GM23338 (cell line): ENCODE measurements at regions not wholly inside any gene's neighbourhood (a gene's known extent, or its start where the extent isn't known, plus 50 kb on each side); places are given as distances from the start of the nearest gene placed in this dataset.

Source experiments
- ATAC-seq: fragments of 200-7000 bp; cut with Tn5 transposase; 3 replicates; pipeline ENCODE4 v1.9.1; 2020
- DNase-seq: peaks from one replicate; pipeline ENCODE4 v3.0.0-alpha.2; 2015; ENCODE audit warnings: low spot score
- H2AFZ ChIP-seq: fragments of 200-600 bp; sonication (generic); 2 replicates; pipeline ENCODE4 v1.8.0; 2016; ENCODE audit warnings: antibody characterized with exemption, mild to moderate bottlenecking, moderate library complexity
- H3F3A ChIP-seq: fragments of 200-600 bp; sonication (generic); replicated peaks from 2 replicates; pipeline ENCODE4 v1.8.0; 2017; ENCODE audit warnings: antibody characterized with exemption, mixed run types, low read depth
- H3K27ac ChIP-seq: fragments of 200-600 bp; sonication (generic); 2 replicates; pipeline ENCODE4 v1.6.1; 2016; ENCODE audit warnings: low read depth
- H3K27me3 ChIP-seq: fragments of 200-600 bp; sonication (generic); 2 replicates; pipeline ENCODE4 v1.8.0; 2016; ENCODE audit warnings: mild to moderate bottlenecking, mixed run types, moderate library complexity; ENCODE audit not compliant: insufficient read depth
- H3K36me3 ChIP-seq: fragments of 200-600 bp; sonication (generic); 2 replicates; pipeline ENCODE4 v1.8.0; 2016; ENCODE audit warnings: mild to moderate bottlenecking; ENCODE audit not compliant: insufficient read depth
- H3K4me1 ChIP-seq: fragments of 200-600 bp; sonication (generic); 2 replicates; pipeline ENCODE4 v1.8.0; 2016; ENCODE audit warnings: mild to moderate bottlenecking, moderate library complexity; ENCODE audit not compliant: insufficient read depth
- H3K4me2 ChIP-seq: fragments of 200-600 bp; sonication (generic); 2 replicates; pipeline ENCODE4 v1.7.1; 2017; ENCODE audit warnings: mixed run types
- H3K4me3 ChIP-seq: fragments of 200-600 bp; sonication (generic); 2 replicates; pipeline ENCODE4 v1.6.1; 2016; ENCODE audit warnings: mixed run types
- H3K79me2 ChIP-seq: fragments of 200-600 bp; sonication (generic); replicated peaks from 2 replicates; pipeline ENCODE4 v1.8.0; 2017; ENCODE audit warnings: mild to moderate bottlenecking; ENCODE audit not compliant: insufficient read depth
- H3K9me2 ChIP-seq: fragments of 200-600 bp; sonication (generic); 2 replicates; pipeline ENCODE4 v1.8.0; 2017; ENCODE audit not compliant: insufficient read depth
- H4K20me1 ChIP-seq: fragments of 200-600 bp; sonication (generic); replicated peaks from 2 replicates; pipeline ENCODE4 v1.8.0; 2017; ENCODE audit warnings: mild to moderate bottlenecking; ENCODE audit not compliant: insufficient read depth
- H3K27ac Mint-ChIP-seq: 2 replicates; pipeline ENCODE4 v1.8.0; 2020; ENCODE audit warnings: inconsistent platforms, mild to moderate bottlenecking, moderate library complexity, mixed read lengths
- H3K27me3 Mint-ChIP-seq: 3 replicates; pipeline ENCODE4 v1.8.0; 2022; ENCODE audit warnings: low read depth, mild to moderate bottlenecking, moderate library complexity, mixed read lengths, inconsistent platforms; ENCODE audit not compliant: insufficient read depth, poor library complexity
- H3K36me3 Mint-ChIP-seq: 3 replicates; pipeline ENCODE4 v1.8.0; 2021; ENCODE audit warnings: low read depth, mild to moderate bottlenecking, inconsistent platforms, moderate library complexity, mixed read lengths
- H3K4me1 Mint-ChIP-seq: 3 replicates; pipeline ENCODE4 v1.8.0; 2020; ENCODE audit warnings: mild to moderate bottlenecking, inconsistent platforms, mixed read lengths
- H3K4me3 Mint-ChIP-seq: 3 replicates; pipeline ENCODE4 v1.8.0; 2021; ENCODE audit warnings: moderate library complexity, mild to moderate bottlenecking, inconsistent platforms, mixed read lengths
- H3K9me3 Mint-ChIP-seq: 3 replicates; pipeline ENCODE4 v1.8.0; 2020; ENCODE audit warnings: moderate library complexity, mild to moderate bottlenecking, inconsistent platforms, mixed read lengths
- CREB1 ChIP-seq: fragments of 250-450 bp; sonication (Bioruptor Pico); IDR thresholded peaks from 2 replicates; pipeline ENCODE4 v1.5.0; 2020; ENCODE audit warnings: low read depth, mild to moderate bottlenecking, moderate library complexity
- EZH2 ChIP-seq: fragments of 200-600 bp; sonication (generic); IDR thresholded peaks from one replicate; pipeline ENCODE4 v1.8.0; 2017; ENCODE audit warnings: antibody characterized with exemption, mild to moderate bottlenecking, low read depth; ENCODE audit not compliant: unreplicated experiment
- EZH2phosphoT487 ChIP-seq: fragments of 200-600 bp; sonication (generic); IDR thresholded peaks from one replicate; pipeline ENCODE4 v1.8.1; 2018; ENCODE audit warnings: antibody characterized with exemption; ENCODE audit not compliant: unreplicated experiment
- JUNB ChIP-seq: IDR thresholded peaks from one replicate; pipeline ENCODE4 v1.6.1; 2016; ENCODE audit warnings: antibody characterized with exemption; ENCODE audit not compliant: unreplicated experiment
- NANOG ChIP-seq: IDR thresholded peaks from 2 replicates; pipeline ENCODE4 v1.6.1; 2016; ENCODE audit warnings: antibody characterized with exemption, borderline replicate concordance
- POLR2AphosphoS5 ChIP-seq: IDR thresholded peaks from 2 replicates; pipeline ENCODE4 v1.6.1; 2016; ENCODE audit warnings: antibody characterized with exemption, low read depth
- STAT1 ChIP-seq: IDR thresholded peaks from one replicate; pipeline ENCODE4 v1.6.1; 2016; ENCODE audit warnings: antibody characterized with exemption; ENCODE audit not compliant: unreplicated experiment
- ZNF114 ChIP-seq: fragments of 250-450 bp; sonication (Bioruptor Pico); IDR thresholded peaks from 2 replicates; pipeline ENCODE4 v1.5.0; 2020; ENCODE audit warnings: mild to moderate bottlenecking, moderate library complexity
- ZNF331 ChIP-seq: fragments of 250-450 bp; sonication (Bioruptor Pico); IDR thresholded peaks from 2 replicates; pipeline ENCODE4 v1.5.0; 2020; ENCODE audit warnings: low read depth, mild to moderate bottlenecking, moderate library complexity
- TF ChIP-seq, protein P1 (sequence below): fragments of 250-450 bp; sonication (Bioruptor Pico); IDR thresholded peaks from 2 replicates; pipeline ENCODE4 v1.5.0; 2020; ENCODE audit warnings: mild to moderate bottlenecking, moderate library complexity
- TF ChIP-seq, protein P2 (sequence below), 2 experiments: fragments of 200-600 bp in 1 of 2; sonication (generic) in 1 of 2; conservative IDR thresholded peaks; 2 replicates each; pipeline versions ENCODE4 v1.5.1 to v1.6.1; 2016 to 2017; ENCODE audit warnings: antibody characterized with exemption in 2 of 2, low read depth in 2 of 2, mild to moderate bottlenecking in 2 of 2, moderate library complexity in 1 of 2
- TF ChIP-seq, protein P3 (sequence below): IDR thresholded peaks from 2 replicates; pipeline ENCODE4 v1.6.1; 2016; ENCODE audit warnings: antibody characterized with exemption
- TF ChIP-seq, protein P4 (sequence below): IDR thresholded peaks from one replicate; pipeline ENCODE4 v1.6.1; 2018; ENCODE audit warnings: antibody characterized with exemption; ENCODE audit not compliant: unreplicated experiment

DNA sequence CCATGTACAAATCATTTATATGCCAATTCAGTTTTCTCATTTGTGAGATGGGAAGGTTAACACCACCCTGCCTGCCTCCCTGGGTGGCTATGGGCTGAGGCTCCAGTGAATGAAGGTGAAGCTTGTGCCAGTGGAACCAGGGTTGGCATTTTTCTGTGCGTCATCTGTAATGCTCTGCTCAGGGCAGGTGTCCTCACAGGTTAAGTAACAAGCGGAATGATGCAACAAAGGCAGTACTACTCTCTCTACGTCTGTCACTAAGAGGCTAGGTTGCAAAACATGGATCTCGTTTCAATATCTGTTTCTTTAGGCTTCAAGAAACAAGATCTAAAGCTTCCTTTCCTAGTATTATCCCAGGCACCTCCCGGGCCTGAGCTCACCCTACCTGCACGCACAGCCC is 67.0 kb upstream of the ZNF648 start:
- no peak for DNase-seq
- Histone ChIP-seq H3K4me3 (no peak overlapping the region), H3F3A (no peaks in the 10 kb centered on the region), H3K4me2 (no peak overlapping the region), H3K36me3 (no peaks in the 10 kb centered on the region), H3K4me1 (no peaks in the 10 kb centered on the region), H3K79me2 (no peaks in the 10 kb centered on the region), H4K20me1 (no peaks in the 10 kb centered on the region), H3K27me3 (no peaks in the 10 kb centered on the region), H2AFZ (no peak overlapping the region), H3K27ac (no peak overlapping the region), H3K9me2 (0 out of 2 replicates have a peak, but pooled peaks cover 15% of the 10 kb centered on the region)
- Mint-ChIP-seq H3K36me3 (no peaks in the 10 kb centered on the region), H3K4me1 (peaks cover 10% of the 10 kb centered on the region), H3K9me3 (no peaks in the 10 kb centered on the region), H3K4me3 (no peak overlapping the region), H3K27ac (no peak overlapping the region), H3K27me3 (no peaks in the 10 kb centered on the region)
- TF ChIP-seq, protein P1, sequence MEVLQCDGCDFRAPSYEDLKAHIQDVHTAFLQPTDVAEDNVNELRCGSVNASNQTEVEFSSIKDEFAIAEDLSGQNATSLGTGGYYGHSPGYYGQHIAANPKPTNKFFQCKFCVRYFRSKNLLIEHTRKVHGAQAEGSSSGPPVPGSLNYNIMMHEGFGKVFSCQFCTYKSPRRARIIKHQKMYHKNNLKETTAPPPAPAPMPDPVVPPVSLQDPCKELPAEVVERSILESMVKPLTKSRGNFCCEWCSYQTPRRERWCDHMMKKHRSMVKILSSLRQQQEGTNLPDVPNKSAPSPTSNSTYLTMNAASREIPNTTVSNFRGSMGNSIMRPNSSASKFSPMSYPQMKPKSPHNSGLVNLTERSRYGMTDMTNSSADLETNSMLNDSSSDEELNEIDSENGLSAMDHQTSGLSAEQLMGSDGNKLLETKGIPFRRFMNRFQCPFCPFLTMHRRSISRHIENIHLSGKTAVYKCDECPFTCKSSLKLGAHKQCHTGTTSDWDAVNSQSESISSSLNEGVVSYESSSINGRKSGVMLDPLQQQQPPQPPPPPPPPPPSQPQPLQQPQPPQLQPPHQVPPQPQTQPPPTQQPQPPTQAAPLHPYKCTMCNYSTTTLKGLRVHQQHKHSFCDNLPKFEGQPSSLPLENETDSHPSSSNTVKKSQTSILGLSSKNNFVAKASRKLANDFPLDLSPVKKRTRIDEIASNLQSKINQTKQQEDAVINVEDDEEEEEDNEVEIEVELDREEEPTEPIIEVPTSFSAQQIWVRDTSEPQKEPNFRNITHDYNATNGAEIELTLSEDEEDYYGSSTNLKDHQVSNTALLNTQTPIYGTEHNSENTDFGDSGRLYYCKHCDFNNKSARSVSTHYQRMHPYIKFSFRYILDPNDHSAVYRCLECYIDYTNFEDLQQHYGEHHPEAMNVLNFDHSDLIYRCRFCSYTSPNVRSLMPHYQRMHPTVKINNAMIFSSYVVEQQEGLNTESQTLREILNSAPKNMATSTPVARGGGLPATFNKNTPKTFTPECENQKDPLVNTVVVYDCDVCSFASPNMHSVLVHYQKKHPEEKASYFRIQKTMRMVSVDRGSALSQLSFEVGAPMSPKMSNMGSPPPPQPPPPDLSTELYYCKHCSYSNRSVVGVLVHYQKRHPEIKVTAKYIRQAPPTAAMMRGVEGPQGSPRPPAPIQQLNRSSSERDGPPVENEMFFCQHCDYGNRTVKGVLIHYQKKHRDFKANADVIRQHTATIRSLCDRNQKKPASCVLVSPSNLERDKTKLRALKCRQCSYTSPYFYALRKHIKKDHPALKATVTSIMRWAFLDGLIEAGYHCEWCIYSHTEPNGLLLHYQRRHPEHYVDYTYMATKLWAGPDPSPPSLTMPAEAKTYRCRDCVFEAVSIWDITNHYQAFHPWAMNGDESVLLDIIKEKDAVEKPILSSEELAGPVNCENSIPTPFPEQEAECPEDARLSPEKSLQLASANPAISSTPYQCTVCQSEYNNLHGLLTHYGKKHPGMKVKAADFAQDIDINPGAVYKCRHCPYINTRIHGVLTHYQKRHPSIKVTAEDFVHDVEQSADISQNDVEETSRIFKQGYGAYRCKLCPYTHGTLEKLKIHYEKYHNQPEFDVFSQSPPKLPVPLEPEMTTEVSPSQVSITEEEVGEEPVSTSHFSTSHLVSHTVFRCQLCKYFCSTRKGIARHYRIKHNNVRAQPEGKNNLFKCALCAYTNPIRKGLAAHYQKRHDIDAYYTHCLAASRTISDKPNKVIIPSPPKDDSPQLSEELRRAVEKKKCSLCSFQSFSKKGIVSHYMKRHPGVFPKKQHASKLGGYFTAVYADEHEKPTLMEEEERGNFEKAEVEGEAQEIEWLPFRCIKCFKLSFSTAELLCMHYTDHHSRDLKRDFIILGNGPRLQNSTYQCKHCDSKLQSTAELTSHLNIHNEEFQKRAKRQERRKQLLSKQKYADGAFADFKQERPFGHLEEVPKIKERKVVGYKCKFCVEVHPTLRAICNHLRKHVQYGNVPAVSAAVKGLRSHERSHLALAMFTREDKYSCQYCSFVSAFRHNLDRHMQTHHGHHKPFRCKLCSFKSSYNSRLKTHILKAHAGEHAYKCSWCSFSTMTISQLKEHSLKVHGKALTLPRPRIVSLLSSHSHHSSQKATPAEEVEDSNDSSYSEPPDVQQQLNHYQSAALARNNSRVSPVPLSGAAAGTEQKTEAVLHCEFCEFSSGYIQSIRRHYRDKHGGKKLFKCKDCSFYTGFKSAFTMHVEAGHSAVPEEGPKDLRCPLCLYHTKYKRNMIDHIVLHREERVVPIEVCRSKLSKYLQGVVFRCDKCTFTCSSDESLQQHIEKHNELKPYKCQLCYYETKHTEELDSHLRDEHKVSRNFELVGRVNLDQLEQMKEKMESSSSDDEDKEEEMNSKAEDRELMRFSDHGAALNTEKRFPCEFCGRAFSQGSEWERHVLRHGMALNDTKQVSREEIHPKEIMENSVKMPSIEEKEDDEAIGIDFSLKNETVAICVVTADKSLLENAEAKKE, result no peak
- TF ChIP-seq ZNF114 (no peak), CREB1 (CRISPR knock-in tag) (no peak), EZH2phosphoT487 (no peak), ZNF331 (CRISPR knock-in tag) (no peak), STAT1 (no peak), NANOG (no peak), EZH2 (no peak), POLR2AphosphoS5 (no peak), JUNB (no peak)
- TF ChIP-seq, protein P2, sequence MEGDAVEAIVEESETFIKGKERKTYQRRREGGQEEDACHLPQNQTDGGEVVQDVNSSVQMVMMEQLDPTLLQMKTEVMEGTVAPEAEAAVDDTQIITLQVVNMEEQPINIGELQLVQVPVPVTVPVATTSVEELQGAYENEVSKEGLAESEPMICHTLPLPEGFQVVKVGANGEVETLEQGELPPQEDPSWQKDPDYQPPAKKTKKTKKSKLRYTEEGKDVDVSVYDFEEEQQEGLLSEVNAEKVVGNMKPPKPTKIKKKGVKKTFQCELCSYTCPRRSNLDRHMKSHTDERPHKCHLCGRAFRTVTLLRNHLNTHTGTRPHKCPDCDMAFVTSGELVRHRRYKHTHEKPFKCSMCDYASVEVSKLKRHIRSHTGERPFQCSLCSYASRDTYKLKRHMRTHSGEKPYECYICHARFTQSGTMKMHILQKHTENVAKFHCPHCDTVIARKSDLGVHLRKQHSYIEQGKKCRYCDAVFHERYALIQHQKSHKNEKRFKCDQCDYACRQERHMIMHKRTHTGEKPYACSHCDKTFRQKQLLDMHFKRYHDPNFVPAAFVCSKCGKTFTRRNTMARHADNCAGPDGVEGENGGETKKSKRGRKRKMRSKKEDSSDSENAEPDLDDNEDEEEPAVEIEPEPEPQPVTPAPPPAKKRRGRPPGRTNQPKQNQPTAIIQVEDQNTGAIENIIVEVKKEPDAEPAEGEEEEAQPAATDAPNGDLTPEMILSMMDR (conservative IDR thresholded peaks at IDR 0.05; ENCODE audit: low read depth in 2 of 2), result no peak
- TF ChIP-seq, protein P3, sequence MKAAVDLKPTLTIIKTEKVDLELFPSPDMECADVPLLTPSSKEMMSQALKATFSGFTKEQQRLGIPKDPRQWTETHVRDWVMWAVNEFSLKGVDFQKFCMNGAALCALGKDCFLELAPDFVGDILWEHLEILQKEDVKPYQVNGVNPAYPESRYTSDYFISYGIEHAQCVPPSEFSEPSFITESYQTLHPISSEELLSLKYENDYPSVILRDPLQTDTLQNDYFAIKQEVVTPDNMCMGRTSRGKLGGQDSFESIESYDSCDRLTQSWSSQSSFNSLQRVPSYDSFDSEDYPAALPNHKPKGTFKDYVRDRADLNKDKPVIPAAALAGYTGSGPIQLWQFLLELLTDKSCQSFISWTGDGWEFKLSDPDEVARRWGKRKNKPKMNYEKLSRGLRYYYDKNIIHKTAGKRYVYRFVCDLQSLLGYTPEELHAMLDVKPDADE, result no peak
- TF ChIP-seq, protein P4, sequence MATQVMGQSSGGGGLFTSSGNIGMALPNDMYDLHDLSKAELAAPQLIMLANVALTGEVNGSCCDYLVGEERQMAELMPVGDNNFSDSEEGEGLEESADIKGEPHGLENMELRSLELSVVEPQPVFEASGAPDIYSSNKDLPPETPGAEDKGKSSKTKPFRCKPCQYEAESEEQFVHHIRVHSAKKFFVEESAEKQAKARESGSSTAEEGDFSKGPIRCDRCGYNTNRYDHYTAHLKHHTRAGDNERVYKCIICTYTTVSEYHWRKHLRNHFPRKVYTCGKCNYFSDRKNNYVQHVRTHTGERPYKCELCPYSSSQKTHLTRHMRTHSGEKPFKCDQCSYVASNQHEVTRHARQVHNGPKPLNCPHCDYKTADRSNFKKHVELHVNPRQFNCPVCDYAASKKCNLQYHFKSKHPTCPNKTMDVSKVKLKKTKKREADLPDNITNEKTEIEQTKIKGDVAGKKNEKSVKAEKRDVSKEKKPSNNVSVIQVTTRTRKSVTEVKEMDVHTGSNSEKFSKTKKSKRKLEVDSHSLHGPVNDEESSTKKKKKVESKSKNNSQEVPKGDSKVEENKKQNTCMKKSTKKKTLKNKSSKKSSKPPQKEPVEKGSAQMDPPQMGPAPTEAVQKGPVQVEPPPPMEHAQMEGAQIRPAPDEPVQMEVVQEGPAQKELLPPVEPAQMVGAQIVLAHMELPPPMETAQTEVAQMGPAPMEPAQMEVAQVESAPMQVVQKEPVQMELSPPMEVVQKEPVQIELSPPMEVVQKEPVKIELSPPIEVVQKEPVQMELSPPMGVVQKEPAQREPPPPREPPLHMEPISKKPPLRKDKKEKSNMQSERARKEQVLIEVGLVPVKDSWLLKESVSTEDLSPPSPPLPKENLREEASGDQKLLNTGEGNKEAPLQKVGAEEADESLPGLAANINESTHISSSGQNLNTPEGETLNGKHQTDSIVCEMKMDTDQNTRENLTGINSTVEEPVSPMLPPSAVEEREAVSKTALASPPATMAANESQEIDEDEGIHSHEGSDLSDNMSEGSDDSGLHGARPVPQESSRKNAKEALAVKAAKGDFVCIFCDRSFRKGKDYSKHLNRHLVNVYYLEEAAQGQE, result no peak
- no peak for ATAC-seq
